Right hindlimb (tissue), 1 donor: ENCODE measurements at regions not wholly inside any gene's neighbourhood (a gene's known extent, or its start where the extent isn't known, plus 50 kb on each side); places are given as distances from the start of the nearest gene placed in this dataset.

Experiments used
- DNase-seq: peaks from one replicate; pipeline ENCODE4 v3.0.0-alpha.2; 2018

- DNase-seq: no peak
Observed at GRCh38 chr9:23887781-23888180, 61.7 kb upstream of the ELAVL2 start.
